ENCODE measurements at regions not wholly inside any gene's neighbourhood (a gene's known extent, or its start where the extent isn't known, plus 50 kb on each side); places are given as distances from the start of the nearest gene placed in this dataset.

DNA sequence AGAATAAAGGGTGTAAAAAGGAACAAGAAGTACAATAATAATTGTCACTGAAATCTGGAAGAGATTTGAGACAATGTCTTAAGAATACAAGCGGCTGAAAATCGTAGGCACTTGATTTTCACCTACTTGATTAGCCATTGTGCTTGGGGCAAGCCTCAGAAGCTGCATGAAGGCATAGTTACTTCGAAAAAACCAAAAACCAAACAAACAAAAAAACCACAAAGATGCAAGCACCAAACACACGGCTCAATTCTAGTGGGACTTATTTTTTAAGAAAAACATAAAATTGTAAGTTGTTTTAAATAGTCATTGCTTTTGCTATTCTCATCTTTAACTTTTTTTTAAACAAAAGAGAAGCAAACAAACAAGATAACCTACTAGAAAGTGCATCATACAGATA, 235.6 kb downstream of the OGFRL1 start:
- no peak overlapping the region for H3K27ac ChIP-seq
- peaks cover 0 to 4% (median 0%) of the 10 kb centered on the region in 3 donors for H3K9me3 ChIP-seq (replicated peaks in 1 of 3)
- no peaks in the 10 kb centered on the region for H3K27me3 ChIP-seq
- H3K36me3 ChIP-seq (replicated peaks in 1 of 2): no peaks in the 10 kb centered on the region
- no peak overlapping the region for H3K4me3 ChIP-seq
- H3K4me1 ChIP-seq (replicated peaks in 1 of 2): peaks cover 0 to 5% of the 10 kb centered on the region in 2 donors
- 58 to 71% (median 63%) methylated on average over 4 of the region's 4 CpGs for WGBS, 4 donors
- TF ChIP-seq POLR2A (IDR thresholded peaks at IDR 0.05): no peak
- TF ChIP-seq, protein P1, sequence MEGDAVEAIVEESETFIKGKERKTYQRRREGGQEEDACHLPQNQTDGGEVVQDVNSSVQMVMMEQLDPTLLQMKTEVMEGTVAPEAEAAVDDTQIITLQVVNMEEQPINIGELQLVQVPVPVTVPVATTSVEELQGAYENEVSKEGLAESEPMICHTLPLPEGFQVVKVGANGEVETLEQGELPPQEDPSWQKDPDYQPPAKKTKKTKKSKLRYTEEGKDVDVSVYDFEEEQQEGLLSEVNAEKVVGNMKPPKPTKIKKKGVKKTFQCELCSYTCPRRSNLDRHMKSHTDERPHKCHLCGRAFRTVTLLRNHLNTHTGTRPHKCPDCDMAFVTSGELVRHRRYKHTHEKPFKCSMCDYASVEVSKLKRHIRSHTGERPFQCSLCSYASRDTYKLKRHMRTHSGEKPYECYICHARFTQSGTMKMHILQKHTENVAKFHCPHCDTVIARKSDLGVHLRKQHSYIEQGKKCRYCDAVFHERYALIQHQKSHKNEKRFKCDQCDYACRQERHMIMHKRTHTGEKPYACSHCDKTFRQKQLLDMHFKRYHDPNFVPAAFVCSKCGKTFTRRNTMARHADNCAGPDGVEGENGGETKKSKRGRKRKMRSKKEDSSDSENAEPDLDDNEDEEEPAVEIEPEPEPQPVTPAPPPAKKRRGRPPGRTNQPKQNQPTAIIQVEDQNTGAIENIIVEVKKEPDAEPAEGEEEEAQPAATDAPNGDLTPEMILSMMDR (IDR thresholded peaks at IDR 0.05): no peak
- DNase-seq: no peak
- intact Hi-C loops (cut with DNase I): no loop called here

DNA sequence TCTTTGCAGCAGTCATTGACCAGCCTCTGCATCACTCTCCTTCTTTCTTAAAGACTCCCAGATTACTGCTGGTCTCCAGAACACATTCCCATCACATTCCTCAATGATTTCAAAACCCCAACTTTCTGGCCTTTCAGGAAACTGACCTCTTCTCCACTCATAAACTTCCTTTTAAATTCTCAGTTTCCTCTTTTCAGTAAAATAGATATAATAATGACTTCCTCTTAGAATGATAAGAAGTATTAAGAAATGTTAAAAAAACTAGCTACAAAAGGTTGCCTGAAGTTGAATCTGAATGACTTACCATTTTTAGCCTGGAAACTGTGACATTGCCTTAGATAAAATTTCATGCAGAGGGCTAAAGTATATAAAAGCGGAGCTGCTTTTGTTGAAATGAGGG, 239.3 kb downstream of the OGFRL1 start:
- TF ChIP-seq POLR2A (IDR thresholded peaks at IDR 0.05): no peak
- TF ChIP-seq, protein P1 (IDR thresholded peaks at IDR 0.05): no peak
- peaks cover 0 to 5% (median 0%) of the 10 kb centered on the region in 3 donors for H3K9me3 ChIP-seq (replicated peaks in 1 of 3)
- no peaks in the 10 kb centered on the region for H3K27me3 ChIP-seq
- intact Hi-C loops (cut with DNase I): no loop called here
- H3K27ac ChIP-seq: no peak overlapping the region
- peaks cover 0 to 5% of the 10 kb centered on the region in 2 donors for H3K4me1 ChIP-seq (replicated peaks in 1 of 2)
- no peaks in the 10 kb centered on the region for H3K36me3 ChIP-seq (replicated peaks in 1 of 2)
- 67 to 81% (median 74%) methylated on average over 1 of the region's 1 CpG for WGBS, 4 donors
- no peak overlapping the region for H3K4me3 ChIP-seq
- DNase-seq: no peak

DNA sequence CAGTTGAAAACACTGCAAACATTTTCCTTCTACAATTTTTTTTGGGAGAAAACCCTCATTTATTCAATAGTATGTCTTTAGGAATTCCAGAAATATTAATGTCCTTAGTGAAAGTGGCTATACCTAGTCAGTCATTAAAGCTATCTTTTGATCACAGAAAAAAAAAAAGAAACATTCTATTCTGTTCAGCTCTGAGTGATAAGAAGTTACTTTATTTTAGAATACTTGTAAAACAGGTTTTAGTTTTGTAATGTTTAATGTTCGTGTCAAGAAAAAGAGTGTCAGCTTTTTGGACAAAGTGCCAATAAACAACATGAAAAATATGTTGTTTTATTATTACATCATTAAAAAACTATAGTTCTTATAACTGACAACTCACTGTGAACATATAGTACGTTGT, 240.4 kb downstream of the OGFRL1 start:
- intact Hi-C loops (cut with DNase I): no loop called here
- WGBS, 4 donors: 68 to 74% (median 72%) methylated on average over 2 of the region's 2 CpGs
- Histone ChIP-seq H3K9me3 (replicated peaks in 1 of 3) (peaks cover 0 to 5% (median 0%) of the 10 kb centered on the region in 3 donors), H3K4me3 (no peak overlapping the region), H3K27ac (no peak overlapping the region), H3K4me1 (replicated peaks in 1 of 2) (peaks cover 0 to 5% of the 10 kb centered on the region in 2 donors), H3K27me3 (no peaks in the 10 kb centered on the region), H3K36me3 (replicated peaks in 1 of 2) (no peaks in the 10 kb centered on the region)
- DNase-seq: no peak
- TF ChIP-seq, protein P1 (IDR thresholded peaks at IDR 0.05): no peak
- TF ChIP-seq POLR2A (IDR thresholded peaks at IDR 0.05): no peak

DNA sequence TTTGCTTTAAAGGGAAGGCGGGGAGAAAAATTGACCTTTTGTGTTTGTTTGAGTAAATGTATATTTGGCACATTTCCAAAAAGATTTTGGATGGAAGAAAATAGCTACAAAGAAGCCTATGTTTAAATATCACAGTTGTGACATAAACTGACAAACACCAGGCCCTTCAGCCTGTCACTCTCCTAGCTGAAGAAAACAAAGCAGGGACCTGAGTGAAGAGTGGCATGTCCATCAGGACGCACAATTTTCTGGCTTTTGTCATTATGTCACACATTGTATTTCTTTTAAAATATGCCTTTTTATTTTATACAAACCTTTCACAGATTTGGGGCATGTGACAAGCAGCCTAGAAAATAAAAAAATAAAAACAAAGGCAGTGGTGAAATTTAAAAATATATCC, 241.2 kb downstream of the OGFRL1 start:
- Histone ChIP-seq H3K4me3 (no peak overlapping the region), H3K27ac (no peak overlapping the region), H3K4me1 (replicated peaks in 1 of 2) (peaks cover 0 to 5% of the 10 kb centered on the region in 2 donors), H3K27me3 (no peaks in the 10 kb centered on the region), H3K36me3 (replicated peaks in 1 of 2) (no peaks in the 10 kb centered on the region), H3K9me3 (replicated peaks in 1 of 3) (peaks cover 0 to 5% (median 0%) of the 10 kb centered on the region in 3 donors)
- TF ChIP-seq, protein P1 (IDR thresholded peaks at IDR 0.05): no peak
- no peak for TF ChIP-seq POLR2A (IDR thresholded peaks at IDR 0.05)
- DNase-seq: no peak
- intact Hi-C loops (cut with DNase I): loop anchor here in 1 of 2 donors (5.0 kb wide), 1 partner anchor 558 kb away; no protein-coding TSS in a partner anchor
- 82 to 84% (median 83%) methylated on average over 2 of the region's 2 CpGs for WGBS, 4 donors
